Mucosa of rectum (tissue), 2 donors: ENCODE measurements at regions not wholly inside any gene's neighbourhood (a gene's known extent, or its start where the extent isn't known, plus 50 kb on each side); places are given as distances from the start of the nearest gene placed in this dataset.

ENCODE experiments used
- H3K27ac ChIP-seq, 2 donors: one replicate each; pipeline ENCODE4 v1.7.0; 2013; ENCODE audit warnings: inconsistent platforms in 2 of 2, low read depth in 2 of 2, low read length in 2 of 2
- H3K27me3 ChIP-seq, 2 donors: one replicate each; pipeline ENCODE4 v1.7.0; 2013; ENCODE audit warnings: low read length in 2 of 2; ENCODE audit not compliant: control insufficient read depth in 2 of 2, insufficient read depth in 2 of 2
- H3K36me3 ChIP-seq, 2 donors: one replicate each; pipeline ENCODE4 v1.7.0; 2013; ENCODE audit warnings: low read length in 2 of 2; ENCODE audit not compliant: control insufficient read depth in 2 of 2, insufficient read depth in 2 of 2
- H3K4me1 ChIP-seq, 2 donors: one replicate each; pipeline ENCODE4 v1.7.0; 2013; ENCODE audit warnings: low read length in 2 of 2, mild to moderate bottlenecking in 1 of 2; ENCODE audit not compliant: control insufficient read depth in 2 of 2, insufficient read depth in 2 of 2
- H3K4me3 ChIP-seq, 2 donors: one replicate each; pipeline ENCODE4 v1.7.0; 2013; ENCODE audit warnings: low read length in 2 of 2
- H3K9ac ChIP-seq, 2 donors: one replicate each; pipeline ENCODE4 v1.7.0; 2013; ENCODE audit warnings: low read length in 2 of 2, low read depth in 1 of 2, mild to moderate bottlenecking in 1 of 2
- H3K9me3 ChIP-seq, 2 donors: one replicate each; pipeline ENCODE4 v1.7.0; 2013; ENCODE audit warnings: low read length in 2 of 2; ENCODE audit not compliant: control insufficient read depth in 2 of 2
- donor health status: healthy.
- donor health status: Normal muscosa, but diverticular disease.

DNA sequence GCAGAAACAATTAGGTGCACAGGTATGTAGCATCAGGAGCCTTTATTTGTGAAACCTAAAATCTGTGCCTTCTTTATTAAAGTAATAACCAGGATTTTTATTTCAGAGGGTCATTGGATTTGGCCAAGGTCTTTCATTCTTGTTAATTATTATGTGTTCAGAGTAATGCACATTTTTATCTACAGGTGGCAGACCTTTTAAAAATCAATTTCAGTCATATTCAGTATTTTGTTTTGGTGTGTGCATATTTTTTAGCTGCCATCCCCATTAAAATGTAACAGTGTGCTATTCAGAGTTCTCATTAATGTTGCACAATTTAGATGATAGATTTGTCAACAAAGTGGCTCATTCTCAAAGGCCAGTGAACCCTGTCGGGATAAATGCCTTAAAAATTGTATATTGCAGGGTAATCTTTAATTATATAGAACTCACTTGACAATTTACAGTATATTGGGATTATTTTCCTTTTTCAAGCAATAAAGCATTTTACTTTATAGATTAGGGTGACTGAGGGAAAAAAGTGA, 319.3 kb upstream of the SOX5 start:
- no peak overlapping the region for H3K9ac ChIP-seq
- no peak overlapping the region for H3K27ac ChIP-seq
- no peaks in the 10 kb centered on the region for H3K27me3 ChIP-seq
- H3K9me3 ChIP-seq: no peaks in the 10 kb centered on the region
- H3K4me1 ChIP-seq: no peaks in the 10 kb centered on the region
- H3K4me3 ChIP-seq: no peak overlapping the region
- H3K36me3 ChIP-seq: no peaks in the 10 kb centered on the region

DNA sequence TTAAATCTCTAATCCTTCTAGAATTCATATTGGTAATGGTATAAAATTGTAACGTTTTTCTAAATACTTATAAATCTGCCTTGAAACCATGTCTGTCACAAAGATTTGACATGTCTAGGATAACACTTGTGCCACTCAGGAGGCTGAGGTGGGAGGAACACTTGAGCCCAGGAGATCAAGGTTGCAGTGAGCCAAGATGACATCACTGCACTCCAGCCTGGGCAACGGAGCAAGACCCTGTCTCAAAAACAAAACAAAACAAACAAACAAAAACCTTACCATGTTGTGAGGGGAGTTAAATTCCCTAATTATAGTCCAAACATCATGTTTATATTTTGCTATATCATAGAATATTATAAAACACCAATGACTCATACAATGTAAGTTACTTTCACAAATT, 317.5 kb upstream of the SOX5 start:
- Histone ChIP-seq H3K27me3 (no peaks in the 10 kb centered on the region), H3K4me3 (no peak overlapping the region), H3K9ac (no peak overlapping the region), H3K36me3 (no peaks in the 10 kb centered on the region), H3K9me3 (no peaks in the 10 kb centered on the region), H3K27ac (no peak overlapping the region), H3K4me1 (no peaks in the 10 kb centered on the region)

DNA sequence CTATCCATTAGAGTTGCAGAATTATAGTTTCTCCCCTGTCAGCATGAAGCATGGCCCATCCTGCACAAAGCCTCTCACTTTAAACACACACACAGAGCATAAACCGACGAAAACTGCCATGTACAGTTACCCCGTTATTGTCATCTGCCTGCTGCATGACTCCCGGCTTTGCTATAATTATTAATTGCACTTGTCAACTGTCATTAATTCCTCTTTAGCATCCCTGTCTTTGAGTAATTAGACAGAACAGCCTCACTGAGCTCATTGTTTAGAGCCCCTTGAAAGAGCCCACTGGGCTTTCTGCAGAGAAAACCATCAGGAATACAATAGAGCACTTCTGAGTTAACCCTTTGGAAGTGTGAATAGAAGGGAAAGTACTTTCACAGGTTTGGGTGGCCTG, 307.2 kb upstream of the SOX5 start:
- no peak overlapping the region for H3K4me3 ChIP-seq
- no peaks in the 10 kb centered on the region for H3K27me3 ChIP-seq
- H3K4me1 ChIP-seq: no peaks in the 10 kb centered on the region
- no peak overlapping the region for H3K27ac ChIP-seq
- H3K9ac ChIP-seq: no peak overlapping the region
- H3K9me3 ChIP-seq: no peaks in the 10 kb centered on the region
- no peaks in the 10 kb centered on the region for H3K36me3 ChIP-seq

GRCh38 chr12:24255920-24256665, 306.6 kb upstream of the SOX5 start:
- no peaks in the 10 kb centered on the region for H3K4me1 ChIP-seq
- no peaks in the 10 kb centered on the region for H3K9me3 ChIP-seq
- H3K27me3 ChIP-seq: no peaks in the 10 kb centered on the region
- no peak overlapping the region for H3K4me3 ChIP-seq
- H3K36me3 ChIP-seq: no peaks in the 10 kb centered on the region
- no peak overlapping the region for H3K27ac ChIP-seq
- H3K9ac ChIP-seq: no peak overlapping the region

GRCh38 chr12:24252602-24253001, 303.1 kb upstream of the SOX5 start:
- H3K27me3 ChIP-seq: no peaks in the 10 kb centered on the region
- H3K27ac ChIP-seq: no peak overlapping the region
- no peaks in the 10 kb centered on the region for H3K9me3 ChIP-seq
- no peak overlapping the region for H3K9ac ChIP-seq
- no peak overlapping the region for H3K4me3 ChIP-seq
- H3K4me1 ChIP-seq: no peaks in the 10 kb centered on the region
- no peaks in the 10 kb centered on the region for H3K36me3 ChIP-seq

DNA sequence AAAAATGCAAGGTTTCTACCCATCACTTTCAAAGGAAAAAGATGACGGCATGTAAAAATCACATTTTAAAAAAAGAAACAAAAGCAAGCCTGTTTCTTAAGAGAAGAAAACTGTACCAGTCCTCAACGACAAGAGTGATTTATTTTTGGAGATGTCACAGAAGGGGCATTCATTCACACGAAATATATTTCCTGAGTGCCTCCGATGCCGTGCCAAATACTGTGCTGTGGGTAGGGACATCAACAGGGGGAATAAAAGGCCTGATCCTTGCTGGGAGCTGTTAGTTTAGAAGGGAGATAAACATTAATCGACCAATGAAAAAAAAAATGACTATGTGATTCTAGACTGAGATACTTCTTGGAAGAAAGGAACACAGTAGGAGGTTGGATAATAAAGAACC, 297.5 kb upstream of the SOX5 start:
- Histone ChIP-seq H3K9me3 (no peaks in the 10 kb centered on the region), H3K9ac (no peak overlapping the region), H3K4me1 (no peaks in the 10 kb centered on the region), H3K4me3 (no peak overlapping the region), H3K36me3 (no peaks in the 10 kb centered on the region), H3K27ac (no peak overlapping the region), H3K27me3 (no peaks in the 10 kb centered on the region)

- Histone ChIP-seq H3K9me3 (no peaks in the 10 kb centered on the region), H3K36me3 (no peaks in the 10 kb centered on the region), H3K4me1 (no peaks in the 10 kb centered on the region), H3K27ac (no peak overlapping the region), H3K4me3 (no peak overlapping the region), H3K27me3 (no peaks in the 10 kb centered on the region), H3K9ac (no peak overlapping the region)
These were observed 296.9 kb upstream of the SOX5 start for GRCh38 chr12:24246376-24246775.

GRCh38 chr12:24244801-24245200, 295.3 kb upstream of the SOX5 start:
- no peaks in the 10 kb centered on the region for H3K27me3 ChIP-seq

DNA sequence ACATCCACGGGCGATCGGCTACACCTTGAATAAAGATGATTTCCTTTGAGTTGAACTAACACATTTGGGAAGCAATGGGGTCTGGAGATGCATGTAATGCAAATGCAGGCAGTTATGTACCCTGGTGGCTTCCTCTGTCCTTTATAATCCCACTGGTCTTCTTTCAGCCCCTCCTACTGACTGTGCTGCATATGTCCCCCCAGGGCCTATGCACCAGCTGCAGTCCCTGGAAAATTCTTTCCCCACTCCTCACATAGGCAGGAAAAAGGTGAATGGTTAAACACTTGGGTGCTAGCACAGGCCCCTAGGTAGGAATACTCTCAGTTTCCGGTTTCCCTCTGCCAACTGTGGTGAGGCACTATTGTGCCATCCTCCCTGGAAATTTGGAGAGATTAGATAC, 294.8 kb upstream of the SOX5 start:
- no peaks in the 10 kb centered on the region for H3K9me3 ChIP-seq
- H3K27me3 ChIP-seq: no peaks in the 10 kb centered on the region
- H3K4me3 ChIP-seq: no peak overlapping the region
- H3K36me3 ChIP-seq: no peaks in the 10 kb centered on the region
- H3K27ac ChIP-seq: no peak overlapping the region
- no peak overlapping the region for H3K9ac ChIP-seq
- H3K4me1 ChIP-seq: no peaks in the 10 kb centered on the region

More at GRCh38 chr12:24244801-24245200, 295.3 kb upstream of the SOX5 start:
- H3K36me3 ChIP-seq: no peaks in the 10 kb centered on the region
- H3K4me3 ChIP-seq: no peak overlapping the region
- H3K4me1 ChIP-seq: no peaks in the 10 kb centered on the region
- H3K9ac ChIP-seq: no peak overlapping the region
- H3K27ac ChIP-seq: no peak overlapping the region
- no peaks in the 10 kb centered on the region for H3K9me3 ChIP-seq

DNA sequence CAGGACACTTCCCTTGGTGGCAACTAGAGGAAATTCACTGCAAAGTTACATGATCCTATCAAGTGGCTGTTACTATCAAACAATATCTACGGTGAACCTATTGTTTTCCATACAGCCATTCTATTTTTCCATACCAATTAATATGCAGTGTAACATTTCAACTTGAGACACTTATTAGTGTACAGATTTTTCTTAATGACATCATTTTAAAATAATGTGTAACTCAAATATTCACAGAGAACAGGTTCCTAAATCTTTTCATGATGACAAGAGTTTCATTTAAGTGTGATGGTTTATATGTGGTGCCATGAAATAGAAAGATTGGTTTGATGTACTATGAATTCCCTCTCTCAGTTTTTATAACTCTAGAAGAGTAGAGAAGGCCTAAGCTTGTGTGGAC, 291.2 kb upstream of the SOX5 start:
- Histone ChIP-seq H3K36me3 (no peaks in the 10 kb centered on the region), H3K4me3 (no peak overlapping the region), H3K9me3 (no peaks in the 10 kb centered on the region), H3K27me3 (no peaks in the 10 kb centered on the region), H3K9ac (no peak overlapping the region), H3K4me1 (no peaks in the 10 kb centered on the region), H3K27ac (no peak overlapping the region)
